Activated CD8-positive, alpha-beta memory T cell treated with anti-CD3 and anti-CD28 coated beads for 48 hours (primary cell): ENCODE measurements at regions not wholly inside any gene's neighbourhood (a gene's known extent, or its start where the extent isn't known, plus 50 kb on each side); places are given as distances from the start of the nearest gene placed in this dataset.
"Not testable (repeated sequence)": the region's sequence is repeated elsewhere in the genome, so short reads cannot be mapped to it uniquely, and the experiment has no call there.

ENCODE experiments used
- DNase-seq, 3 experiments: peaks; one replicate each; pipeline ENCODE4 v3.0.0-alpha.2; 2020; ENCODE audit warnings: low read depth in 2 of 3, low spot score in 2 of 3

GRCh38 chr5:67774786-67775185, 440.8 kb upstream of the PIK3R1 start:
- DNase-seq: no peak

GRCh38 chr5:67774267-67774552, 441.3 kb upstream of the PIK3R1 start:
- DNase-seq: no peak

- no peak for DNase-seq
These were observed 441.9 kb upstream of the PIK3R1 start for GRCh38 chr5:67773411-67774266.

- no peak for DNase-seq
These were observed 443.8 kb upstream of the PIK3R1 start for GRCh38 chr5:67771791-67772190.

GRCh38 chr5:67771221-67771620, 444.3 kb upstream of the PIK3R1 start:
- no peak for DNase-seq

- DNase-seq: no peak
These were observed 445.0 kb upstream of the PIK3R1 start for GRCh38 chr5:67770431-67771025.

GRCh38 chr5:67765697-67766096, 449.9 kb upstream of the PIK3R1 start:
- no peak for DNase-seq

GRCh38 chr5:67757771-67758170, 457.8 kb upstream of the PIK3R1 start:
- not testable (repeated sequence) for DNase-seq

GRCh38 chr5:67752357-67752708, 463.2 kb upstream of the PIK3R1 start:
- no peak for DNase-seq

- DNase-seq: no peak
These were observed 467.3 kb upstream of the PIK3R1 start for GRCh38 chr5:67748165-67748690.

GRCh38 chr5:67747096-67747495, 468.5 kb upstream of the PIK3R1 start:
- DNase-seq: no peak

- not testable (repeated sequence) for DNase-seq
These were observed 468.9 kb upstream of the PIK3R1 start for GRCh38 chr5:67746608-67747007.

- no peak for DNase-seq
These were observed 469.5 kb upstream of the PIK3R1 start for GRCh38 chr5:67746103-67746502.

- no peak for DNase-seq
These were observed 482.6 kb upstream of the PIK3R1 start for GRCh38 chr5:67732921-67733320.

- DNase-seq: no peak
These were observed 483.1 kb upstream of the PIK3R1 start for GRCh38 chr5:67732471-67732870.

- DNase-seq: no peak
These were observed 483.7 kb upstream of the PIK3R1 start for GRCh38 chr5:67731886-67732285.

GRCh38 chr5:67730917-67731474, 484.6 kb upstream of the PIK3R1 start:
- DNase-seq: no peak

- DNase-seq: no peak
These were observed 487.1 kb upstream of the PIK3R1 start for GRCh38 chr5:67728326-67728890.

- no peak for DNase-seq
These were observed 490.0 kb upstream of the PIK3R1 start for GRCh38 chr5:67725604-67726003.

GRCh38 chr5:67724412-67725135, 491.0 kb upstream of the PIK3R1 start:
- DNase-seq: no peak

GRCh38 chr5:67723873-67724272, 491.7 kb upstream of the PIK3R1 start:
- no peak for DNase-seq
